ENCODE measurements at regions not wholly inside any gene's neighbourhood (a gene's known extent, or its start where the extent isn't known, plus 50 kb on each side); places are given as distances from the start of the nearest gene placed in this dataset.

- no peak for DNase-seq (ENCODE audit: low read depth)
- no peak overlapping the region for H3K4me3 ChIP-seq (ENCODE audit: low read depth, low read length)
- TF ChIP-seq CTCF (IDR thresholded peaks at IDR 0.05; ENCODE audit: low read depth, low read length, missing control alignments), result no peak
Observed at GRCh38 chr1:216910081-216910840, 187.0 kb upstream of the ESRRG start.

GRCh38 chr1:216908126-216908525 is 184.9 kb upstream of the ESRRG start:
- H3K4me3 ChIP-seq (ENCODE audit: low read depth, low read length), result no peak overlapping the region
- no peak for TF ChIP-seq CTCF (IDR thresholded peaks at IDR 0.05; ENCODE audit: low read depth, low read length, missing control alignments)
- no peak for DNase-seq (ENCODE audit: low read depth)

- no peak for DNase-seq (ENCODE audit: low read depth)
Observed at GRCh38 chr1:216907100-216907499, 183.9 kb upstream of the ESRRG start.

GRCh38 chr1:216905781-216906180 is 182.6 kb upstream of the ESRRG start:
- DNase-seq (ENCODE audit: low read depth), result no peak
- H3K4me3 ChIP-seq (ENCODE audit: low read depth, low read length), result no peak overlapping the region
- TF ChIP-seq CTCF (IDR thresholded peaks at IDR 0.05; ENCODE audit: low read depth, low read length, missing control alignments), result no peak

More at GRCh38 chr1:216907100-216907499, 183.9 kb upstream of the ESRRG start:
- H3K4me3 ChIP-seq (ENCODE audit: low read depth, low read length), result no peak overlapping the region
- no peak for TF ChIP-seq CTCF (IDR thresholded peaks at IDR 0.05; ENCODE audit: low read depth, low read length, missing control alignments)

GRCh38 chr1:216905137-216905536 is 181.9 kb upstream of the ESRRG start:
- TF ChIP-seq CTCF (IDR thresholded peaks at IDR 0.05; ENCODE audit: low read depth, low read length, missing control alignments), result no peak
- no peak overlapping the region for H3K4me3 ChIP-seq (ENCODE audit: low read depth, low read length)
- DNase-seq (ENCODE audit: low read depth), result no peak

- no peak for TF ChIP-seq CTCF (IDR thresholded peaks at IDR 0.05; ENCODE audit: low read depth, low read length, missing control alignments)
- no peak for DNase-seq (ENCODE audit: low read depth)
- H3K4me3 ChIP-seq (ENCODE audit: low read depth, low read length), result no peak overlapping the region
Observed at GRCh38 chr1:216904471-216904870, 181.2 kb upstream of the ESRRG start.

GRCh38 chr1:216903382-216903740 is 180.1 kb upstream of the ESRRG start:
- H3K4me3 ChIP-seq (ENCODE audit: low read depth, low read length), result no peak overlapping the region
- TF ChIP-seq CTCF (IDR thresholded peaks at IDR 0.05; ENCODE audit: low read depth, low read length, missing control alignments), result no peak
- no peak for DNase-seq (ENCODE audit: low read depth)

All from GM12864 (cell line).